K562 (cell line): ENCODE measurements at regions not wholly inside any gene's neighbourhood (a gene's known extent, or its start where the extent isn't known, plus 50 kb on each side); places are given as distances from the start of the nearest gene placed in this dataset.

ENCODE experiments used
- ATAC-seq: fragments of 200-7000 bp; cut with Tn5 transposase; 3 replicates; pipeline ENCODE4 v1.9.1; 2020; ENCODE audit warnings: moderate library complexity
- BruUV-seq: library from RNA; stranded (reverse); fragments of 400-500 nt; replicated peaks from 2 replicates; lab custom pipeline; 2021; lab: Mats Ljungman, UMichigan
- CTCF ChIA-PET: fragments of 300-600 bp; formaldehyde crosslinking; extraction: SDS; loops from one replicate; lab custom pipeline; 2021; ENCODE audit warnings: low intra/inter-chr PET ratio; lab: Yijun Ruan, JAX
- POLR2A ChIA-PET: fragments of 300-600, 350-650 bp; sonication (Branson Sonifier 250); formaldehyde crosslinking; extraction: SDS; loops from one replicate; lab custom pipeline; 2021; ENCODE audit warnings: antibody characterized with exemption, inconsistent platforms; lab: Yijun Ruan, JAX
- DNase-seq, 4 experiments: peaks; one replicate each; pipeline versions ENCODE4 v3.0.0 to v3.0.0-alpha.2; 2011 to 2018; ENCODE audit warnings: low spot score in 3 of 4, mixed read lengths in 3 of 4; ENCODE audit errors: extremely low read depth in 1 of 4
- FAIRE-seq: peaks from 2 replicates; lab custom pipeline; 2011; peaks lifted over from hg19 to GRCh38; lab: Jason Lieb, UNC
- H2AFZ ChIP-seq: 2 replicates; pipeline ENCODE4 v1.6.0; 2011; ENCODE audit warnings: low read depth, low read length, control low read depth, inconsistent platforms
- H3K27ac ChIP-seq: fragments of 200-600 bp; 3 replicates; pipeline ENCODE4 v1.8.0; 2011; ENCODE audit warnings: low read depth, mild to moderate bottlenecking, control low read depth, inconsistent platforms, low read length, moderate library complexity, mixed read lengths; ENCODE audit errors: extremely low read depth
- H3K27me3 ChIP-seq, 2 experiments: fragments of 300-600 bp in 1 of 2; 2 replicates in 1 of 2; 3 replicates in 1 of 2; pipeline versions ENCODE4 v1.6.0 to v1.8.0; 2011; ENCODE audit warnings: inconsistent platforms in 2 of 2, low read length in 2 of 2, mild to moderate bottlenecking in 1 of 2, mixed read lengths in 1 of 2, moderate library complexity in 1 of 2; ENCODE audit not compliant: control insufficient read depth in 2 of 2, insufficient read depth in 2 of 2
- H3K36me3 ChIP-seq: fragments of 300-600 bp; 3 replicates; pipeline ENCODE4 v1.8.0; 2011; ENCODE audit warnings: mild to moderate bottlenecking, low read length, inconsistent platforms; ENCODE audit not compliant: control insufficient read depth, insufficient read depth
- H3K4me1 ChIP-seq, 2 experiments: fragments of 200-600 bp in 1 of 2; replicated peaks in 1 of 2; 2 replicates in 1 of 2; 3 replicates in 1 of 2; pipeline versions ENCODE4 v1.5.1 to v1.8.0; 2011; ENCODE audit warnings: inconsistent platforms in 2 of 2, low read length in 2 of 2, mild to moderate bottlenecking in 1 of 2, mixed read lengths in 1 of 2, moderate library complexity in 1 of 2; ENCODE audit not compliant: control insufficient read depth in 2 of 2, insufficient read depth in 2 of 2
- H3K4me2 ChIP-seq: 2 replicates; pipeline ENCODE4 v1.6.1; 2011; ENCODE audit warnings: low read length, control low read depth, inconsistent platforms, mixed read lengths; ENCODE audit not compliant: insufficient read depth
- H3K4me3 ChIP-seq: fragments of 200-600 bp; sonication (generic), shearing (Covaris generic); 2 replicates; pipeline ENCODE4 v1.5.1; 2016; ENCODE audit warnings: control low read depth, inconsistent platforms
- H3K79me2 ChIP-seq: fragments of 200-600 bp; 3 replicates; pipeline ENCODE4 v1.8.0; 2011; ENCODE audit warnings: low read length, inconsistent platforms; ENCODE audit not compliant: control insufficient read depth, insufficient read depth
- H3K9ac ChIP-seq, 2 experiments: 2 replicates each; pipeline versions ENCODE4 v1.6.0 to v1.6.1; 2011; ENCODE audit warnings: low read depth in 2 of 2, low read length in 2 of 2, control low read depth in 1 of 2, inconsistent platforms in 1 of 2, mild to moderate bottlenecking in 1 of 2, mixed read lengths in 1 of 2; ENCODE audit not compliant: insufficient read depth in 1 of 2
- H3K9me1 ChIP-seq: one replicate; pipeline ENCODE4 v1.6.0; 2011; ENCODE audit warnings: inconsistent platforms, mild to moderate bottlenecking, low read length, moderate library complexity; ENCODE audit not compliant: control insufficient read depth, insufficient read depth
- H3K9me3 ChIP-seq: replicated peaks from 2 replicates; pipeline ENCODE4 v1.5.1; 2011; ENCODE audit warnings: low read depth, low read length, inconsistent platforms; ENCODE audit not compliant: control insufficient read depth, insufficient read depth
- H4K20me1 ChIP-seq: replicated peaks from 2 replicates; pipeline ENCODE4 v1.6.1; 2011; ENCODE audit warnings: low read length, inconsistent platforms, mixed read lengths; ENCODE audit not compliant: control insufficient read depth, insufficient read depth
- ARID3B ChIP-seq: fragments of 250-450 bp; sonication (Bioruptor Pico); IDR thresholded peaks from 2 replicates; pipeline ENCODE4 v1.4.0; 2020; ENCODE audit warnings: borderline replicate concordance
- CHAMP1 ChIP-seq: fragments of 450-650 bp; IDR thresholded peaks from 2 replicates; pipeline ENCODE4 v1.6.1; 2016; ENCODE audit warnings: mild to moderate bottlenecking
- ELF2 ChIP-seq: fragments of 250-450 bp; sonication (Bioruptor Pico); IDR thresholded peaks from 2 replicates; pipeline ENCODE4 v1.5.0; 2021; ENCODE audit warnings: mild to moderate bottlenecking
- HMG20A ChIP-seq: fragments of 450-650 bp; formaldehyde crosslinking; conservative IDR thresholded peaks from 2 replicates; pipeline ENCODE4 v1.4.0; 2020; ENCODE audit warnings: mild to moderate bottlenecking, mixed read lengths
- IFI16 ChIP-seq: fragments of 250-450 bp; sonication (Bioruptor Pico); IDR thresholded peaks from 2 replicates; pipeline ENCODE4 v2.1.2; 2022; ENCODE audit warnings: mild to moderate bottlenecking, inconsistent platforms
- LCOR ChIP-seq: sonication (generic); formaldehyde crosslinking; IDR thresholded peaks from 2 replicates; pipeline ENCODE4 v1.8.0; 2022; ENCODE audit warnings: mild to moderate bottlenecking, missing genetic modification reagents
- NELFE ChIP-seq: IDR thresholded peaks from 2 replicates; pipeline ENCODE4 v1.6.1; 2011; ENCODE audit warnings: mild to moderate bottlenecking; ENCODE audit not compliant: insufficient read depth, insufficient read length
- OTX1 ChIP-seq: fragments of 450-650 bp; formaldehyde crosslinking; IDR thresholded peaks from 2 replicates; pipeline ENCODE4 v1.4.0; 2022; ENCODE audit warnings: mild to moderate bottlenecking
- SP1 ChIP-seq: sonication (generic); formaldehyde crosslinking; IDR thresholded peaks from 2 replicates; pipeline ENCODE4 v1.8.1; 2022; ENCODE audit warnings: mild to moderate bottlenecking, missing genetic modification reagents
- TAL1 ChIP-seq: fragments of 450-650 bp; IDR thresholded peaks from 2 replicates; pipeline ENCODE4 v1.6.1; 2016; ENCODE audit warnings: mild to moderate bottlenecking
- TRIM28 ChIP-seq: fragments of 450-650 bp; IDR thresholded peaks from 2 replicates; pipeline ENCODE4 v1.6.1; 2017
- YY1 ChIP-seq, 3 experiments: IDR thresholded peaks; 2 replicates each; pipeline ENCODE4 v1.6.1; 2011; ENCODE audit warnings: low read length in 2 of 3, mild to moderate bottlenecking in 2 of 3, moderate library complexity in 2 of 3, borderline replicate concordance in 1 of 3, control low read depth in 1 of 3, low read depth in 1 of 3; ENCODE audit not compliant: insufficient read depth in 3 of 3, insufficient replicate concordance in 2 of 3, control insufficient read depth in 1 of 3, insufficient read length in 1 of 3; ENCODE audit errors: extremely low read depth in 1 of 3
- ZNF583 ChIP-seq: fragments of 250-450 bp; sonication (Bioruptor Pico); IDR thresholded peaks from 2 replicates; pipeline ENCODE4 v1.4.0; 2020
- ZNF75A ChIP-seq: fragments of 450-650 bp; formaldehyde crosslinking; IDR thresholded peaks from 2 replicates; pipeline ENCODE4 v1.4.0; 2020; ENCODE audit warnings: mild to moderate bottlenecking
- WGBS: fragments of 100-300 bp; shearing (Covaris generic); methylation state at CpG from one replicate; pipeline ENCODE4 v1.1.6; 2016; ENCODE audit warnings: low coverage, mixed read lengths; ENCODE audit not compliant: insufficient coverage; ENCODE audit errors: missing lambda C conversion rate; 5-methylcytosine and 5-hydroxymethylcytosine counted together
- in situ Hi-C: fragments of 300-500 bp; cut with MboI; formaldehyde crosslinking; loops from 4 replicates; pipeline ENCODE4 v1.15.0; 2018; ENCODE audit warnings: inconsistent platforms, mixed read lengths
- intact Hi-C: fragments of 100-400 bp; cut with micrococcal nuclease; formaldehyde crosslinking; loops from 2 replicates; pipeline ENCODE4 v1.14.2; 2022
- TF ChIP-seq, protein P1 (sequence below): sonication (generic); formaldehyde crosslinking; IDR thresholded peaks from 2 replicates; pipeline ENCODE4 v1.8.1; 2023; ENCODE audit warnings: mild to moderate bottlenecking, missing genetic modification reagents

DNA sequence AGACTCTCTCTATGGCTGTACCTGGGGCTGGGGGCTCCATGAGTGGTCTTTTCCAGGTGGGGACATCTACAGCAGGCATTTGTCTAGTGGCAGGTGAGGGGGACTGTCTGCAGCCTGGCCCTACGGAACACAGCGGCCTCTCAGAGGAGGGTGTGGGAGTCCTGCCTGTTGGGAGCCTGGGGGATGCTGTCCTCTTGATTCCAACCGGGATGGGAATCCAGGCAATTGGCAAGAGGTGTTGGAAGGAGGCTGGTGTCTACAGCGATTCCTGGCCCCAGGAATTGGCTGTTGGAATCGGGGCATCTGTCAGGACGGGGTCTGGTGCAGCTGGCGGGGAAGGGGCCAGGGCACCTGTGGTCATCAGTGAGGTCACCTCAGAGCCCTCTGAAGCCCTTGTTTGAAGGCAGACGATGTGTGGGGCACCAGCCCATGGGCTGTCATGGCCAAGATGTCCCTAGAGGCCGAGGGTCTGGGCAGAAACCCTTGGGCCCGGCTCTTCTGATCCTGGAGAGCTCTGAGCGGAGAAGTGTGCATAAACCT is 386.3 kb downstream of the TMEM121 start:
- ChIA-PET POLR2A (no interaction called here), CTCF (no interaction called here)
- FAIRE-seq (no peak), DNase-seq (no peak), ATAC-seq (no peak)
- Histone ChIP-seq H3K79me2 (no peaks in the 10 kb centered on the region), H3K27me3 (no peaks in the 10 kb centered on the region), H3K4me3 (no peak overlapping the region), H3K4me1 (no peaks in the 10 kb centered on the region), H3K9me3 (no peaks in the 10 kb centered on the region), H3K9ac (no peak overlapping the region), H3K27ac (no peak overlapping the region), H2AFZ (no peak overlapping the region), H3K36me3 (no peaks in the 10 kb centered on the region), H3K4me2 (no peak overlapping the region), H3K9me1 (no peaks in the 10 kb centered on the region), H4K20me1 (no peaks in the 10 kb centered on the region)
- WGBS = no CpG with 5 or more reads among the region's 11 CpGs
- no TSS peak for BruUV-seq
- TF ChIP-seq ARID3B (CRISPR knock-in tag) = no peak
- TF ChIP-seq OTX1 (CRISPR knock-in tag) = no peak
- TF ChIP-seq HMG20A (CRISPR knock-in tag) = no peak
- no peak for TF ChIP-seq CHAMP1
- no peak for TF ChIP-seq SP1 (CRISPR knock-in tag)
- TF ChIP-seq, protein P1, sequence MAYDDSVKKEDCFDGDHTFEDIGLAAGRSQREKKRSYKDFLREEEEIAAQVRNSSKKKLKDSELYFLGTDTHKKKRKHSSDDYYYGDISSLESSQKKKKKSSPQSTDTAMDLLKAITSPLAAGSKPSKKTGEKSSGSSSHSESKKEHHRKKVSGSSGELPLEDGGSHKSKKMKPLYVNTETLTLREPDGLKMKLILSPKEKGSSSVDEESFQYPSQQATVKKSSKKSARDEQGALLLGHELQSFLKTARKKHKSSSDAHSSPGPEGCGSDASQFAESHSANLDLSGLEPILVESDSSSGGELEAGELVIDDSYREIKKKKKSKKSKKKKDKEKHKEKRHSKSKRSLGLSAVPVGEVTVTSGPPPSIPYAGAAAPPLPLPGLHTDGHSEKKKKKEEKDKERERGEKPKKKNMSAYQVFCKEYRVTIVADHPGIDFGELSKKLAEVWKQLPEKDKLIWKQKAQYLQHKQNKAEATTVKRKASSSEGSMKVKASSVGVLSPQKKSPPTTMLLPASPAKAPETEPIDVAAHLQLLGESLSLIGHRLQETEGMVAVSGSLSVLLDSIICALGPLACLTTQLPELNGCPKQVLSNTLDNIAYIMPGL (CRISPR knock-in tag) = no peak
- no peak for TF ChIP-seq TAL1
- TF ChIP-seq ZNF583 (CRISPR knock-in tag) = no peak
- no peak for TF ChIP-seq TRIM28
- TF ChIP-seq YY1 (IDR thresholded peaks at IDR 0.05; ENCODE audit: borderline replicate concordance in 1 of 3, control insufficient read depth in 1 of 3, extremely low read depth in 1 of 3, insufficient read depth in 3 of 3, insufficient read length in 1 of 3, insufficient replicate concordance in 2 of 3, low read depth in 1 of 3, low read length in 2 of 3) = no peak
- no peak for TF ChIP-seq ZNF75A (CRISPR knock-in tag)
- no peak for TF ChIP-seq NELFE
- TF ChIP-seq ELF2 (CRISPR knock-in tag) = no peak
- no peak for TF ChIP-seq LCOR (CRISPR knock-in tag)
- TF ChIP-seq IFI16 (CRISPR knock-in tag) = no peak
- in situ Hi-C loops (no loop called here), intact Hi-C loops (no loop called here)
